ENCODE measurements at regions not wholly inside any gene's neighbourhood (a gene's known extent, or its start where the extent isn't known, plus 50 kb on each side); places are given as distances from the start of the nearest gene placed in this dataset. TPM values are rescaled to one million over a fixed set of nuclear protein-coding genes. Genes with fewer than 3 reads are reported as not detected.
A peak's percentile ranks its signal among the peaks of the same experiment; 100 is the strongest.

- no peaks in the 10 kb centered on the region for H3K36me3 ChIP-seq (ENCODE audit: insufficient read depth, low read length)
- CTCF ChIA-PET (ENCODE audit: partially characterized antibody) = interaction anchor here (1.3 kb wide), 1 partner anchor 14 kb away, joined by 6 read pairs; no protein-coding TSS in a partner anchor
- H3K4me3 Mint-ChIP-seq = no peak overlapping the region
- H3K27me3 ChIP-seq (ENCODE audit: insufficient read depth, low read length) = no peaks in the 10 kb centered on the region
- H3K27ac ChIP-seq (ENCODE audit: low read depth, low read length) = no peak overlapping the region
- H3K27me3 Mint-ChIP-seq = peaks cover 10 to 30% of the 10 kb centered on the region in 2 donors
- no peaks in the 10 kb centered on the region for H3K9me3 ChIP-seq (ENCODE audit: control insufficient read depth in 1 of 2, low read length in 2 of 2)
- POLR2A ChIA-PET (ENCODE audit: partially characterized antibody) = no interaction called here
- H3K4me1 ChIP-seq (ENCODE audit: insufficient read depth, low read length) = no peaks in the 10 kb centered on the region
- intact Hi-C loops (cut with micrococcal nuclease) = no loop called here
- no peak overlapping the region for H3K27ac Mint-ChIP-seq
- no peaks in the 10 kb centered on the region for H3K36me3 Mint-ChIP-seq
- H3K4me1 Mint-ChIP-seq = no peaks in the 10 kb centered on the region
- H3K9me3 Mint-ChIP-seq = peaks cover 0 to 6% (median 3%) of the 10 kb centered on the region in 8 donors
- H3K4me3 ChIP-seq (ENCODE audit: low read length in 2 of 2) = no peak overlapping the region
- DNase-seq = no peak
These were observed 53.9 kb upstream of the ZC3H12A start for GRCh38 chr1:37420456-37420855.

GRCh38 chr1:37423810-37424209 lies 50.6 kb upstream of the ZC3H12A start:
- Mint-ChIP-seq H3K9me3 (peaks cover 0 to 5% (median 0%) of the 10 kb centered on the region in 8 donors), H3K36me3 (no peaks in the 10 kb centered on the region), H3K27ac (no peak overlapping the region), H3K4me3 (no peak overlapping the region), H3K4me1 (no peaks in the 10 kb centered on the region), H3K27me3 (peaks cover 10 to 37% of the 10 kb centered on the region in 2 donors)
- Histone ChIP-seq H3K36me3 (ENCODE audit: insufficient read depth, low read length) (no peaks in the 10 kb centered on the region), H3K27me3 (ENCODE audit: insufficient read depth, low read length) (no peaks in the 10 kb centered on the region), H3K4me3 (ENCODE audit: low read length in 2 of 2) (no peak overlapping the region), H3K4me1 (ENCODE audit: insufficient read depth, low read length) (no peaks in the 10 kb centered on the region), H3K9me3 (ENCODE audit: control insufficient read depth in 1 of 2, low read length in 2 of 2) (no peaks in the 10 kb centered on the region), H3K27ac (ENCODE audit: low read depth, low read length) (no peak overlapping the region)
- DNase-seq = no peak
- intact Hi-C loops (cut with micrococcal nuclease) = no loop called here
- ChIA-PET CTCF (ENCODE audit: partially characterized antibody) (interaction anchor here (0.8 kb wide), 1 partner anchor 10 kb away, joined by 3 read pairs; no protein-coding TSS in a partner anchor), POLR2A (ENCODE audit: partially characterized antibody) (no interaction called here)

DNA sequence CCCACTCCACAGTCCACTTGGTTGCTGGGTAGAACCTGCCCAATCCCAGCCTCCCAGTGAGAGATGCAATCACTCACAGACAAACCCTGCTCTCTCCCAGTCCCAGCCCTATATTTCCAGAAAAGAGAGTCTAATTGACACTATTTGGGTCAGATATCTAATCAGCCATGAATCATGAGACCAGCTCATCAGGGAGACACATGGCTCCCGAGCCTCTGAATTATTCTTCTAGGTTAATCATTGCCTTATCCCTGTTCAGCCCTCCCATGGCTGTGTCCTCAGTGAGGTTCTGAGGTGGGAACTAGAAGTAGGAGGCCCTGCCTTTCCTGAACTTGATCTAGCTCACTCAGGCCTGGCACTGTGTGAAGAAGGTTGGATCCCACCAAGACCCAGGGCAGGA lies 49.9 kb upstream of the ZC3H12A start:
- Mint-ChIP-seq H3K36me3 (no peaks in the 10 kb centered on the region), H3K27ac (peak overlapping the region in 1 of 7 donors; percentile 32), H3K4me1 (no peaks in the 10 kb centered on the region), H3K9me3 (peaks cover 0 to 5% (median 0%) of the 10 kb centered on the region in 8 donors), H3K27me3 (peaks cover 10 to 36% of the 10 kb centered on the region in 2 donors), H3K4me3 (no peak overlapping the region)
- ChIA-PET POLR2A (ENCODE audit: partially characterized antibody) (no interaction called here), CTCF (ENCODE audit: partially characterized antibody) (interaction anchor here (0.8 kb wide), 1 partner anchor 9 kb away, joined by 3 read pairs; no protein-coding TSS in a partner anchor)
- no peaks in the 10 kb centered on the region for H3K4me1 ChIP-seq (ENCODE audit: insufficient read depth, low read length)
- no peaks in the 10 kb centered on the region for H3K27me3 ChIP-seq (ENCODE audit: insufficient read depth, low read length)
- H3K9me3 ChIP-seq (ENCODE audit: control insufficient read depth in 1 of 2, low read length in 2 of 2) = no peaks in the 10 kb centered on the region
- no peak overlapping the region for H3K27ac ChIP-seq (ENCODE audit: low read depth, low read length)
- H3K4me3 ChIP-seq (ENCODE audit: low read length in 2 of 2) = no peak overlapping the region
- intact Hi-C loops (cut with micrococcal nuclease) = no loop called here
- no peak for DNase-seq
- H3K36me3 ChIP-seq (ENCODE audit: insufficient read depth, low read length) = no peaks in the 10 kb centered on the region

Small RNA genes lying in the stretch of these regions (microRNA-seq; reads per million reads assigned to microRNA genes)
- gene MIR4255 (ENCODE audit: borderline microRNAs expressed, borderline number of aligned reads, borderline replicate concordance) = not detected
